H1 (cell line): ENCODE measurements at regions not wholly inside any gene's neighbourhood (a gene's known extent, or its start where the extent isn't known, plus 50 kb on each side); places are given as distances from the start of the nearest gene placed in this dataset.

ENCODE experiments used
- CTCF ChIA-PET: fragments of 300-600 bp; sonication (Branson Sonifier 250); formaldehyde crosslinking; loops from one replicate; lab custom pipeline; 2021; ENCODE audit not compliant: partially characterized antibody; lab: Charles Lee
- POLR2A ChIA-PET: fragments of 300-600 bp; sonication (Branson Sonifier 250); formaldehyde crosslinking; loops from one replicate; lab custom pipeline; 2021; ENCODE audit warnings: inconsistent platforms; ENCODE audit not compliant: partially characterized antibody; lab: Charles Lee
- DNase-seq, 2 experiments: peaks; one replicate each; pipeline versions ENCODE4 v3.0.0 to v3.0.0-alpha.2; 2010 to 2022; ENCODE audit warnings: low spot score in 2 of 2, low read depth in 1 of 2, mixed read lengths in 1 of 2
- FAIRE-seq: peaks from 2 replicates; lab custom pipeline; 2011; peaks lifted over from hg19 to GRCh38; lab: Jason Lieb, UNC
- H2AFZ ChIP-seq: 2 replicates; pipeline ENCODE4 v1.8.1; 2012; ENCODE audit warnings: low read length, inconsistent platforms
- H2AK5ac ChIP-seq: 2 replicates; pipeline ENCODE4 v1.6.1; 2013; ENCODE audit warnings: low read depth, low read length
- H2BK120ac ChIP-seq: replicated peaks from 2 replicates; pipeline ENCODE3; 2013; ENCODE audit warnings: low read depth, low read length, inconsistent platforms
- H2BK12ac ChIP-seq: 2 replicates; pipeline ENCODE4 v1.6.1; 2013; ENCODE audit warnings: low read depth, low read length
- H2BK15ac ChIP-seq: 2 replicates; pipeline ENCODE4 v1.6.1; 2013; ENCODE audit warnings: low read length
- H2BK20ac ChIP-seq: 2 replicates; pipeline ENCODE4 v1.6.1; 2013; ENCODE audit warnings: low read length
- H2BK5ac ChIP-seq: 2 replicates; pipeline ENCODE4 v1.6.1; 2013; ENCODE audit warnings: low read depth, low read length
- H3K14ac ChIP-seq: 2 replicates; pipeline ENCODE4 v1.6.1; 2013; ENCODE audit warnings: inconsistent platforms; ENCODE audit not compliant: insufficient read length
- H3K18ac ChIP-seq: 2 replicates; pipeline ENCODE4 v1.6.1; 2013; ENCODE audit warnings: low read length; ENCODE audit errors: extremely low read depth
- H3K23ac ChIP-seq: 2 replicates; pipeline ENCODE4 v1.6.1; 2013; ENCODE audit warnings: inconsistent platforms; ENCODE audit not compliant: insufficient read length
- H3K23me2 ChIP-seq: 2 replicates; pipeline ENCODE4 v1.6.1; 2013; ENCODE audit warnings: low read depth, low read length
- H3K27ac ChIP-seq: 2 replicates; pipeline ENCODE4 v1.6.1; 2011; ENCODE audit warnings: low read depth, low read length, inconsistent platforms
- H3K27me3 ChIP-seq, 4 experiments: replicated peaks in 1 of 4; 1 replicate in 1 of 4; 2 replicates in 3 of 4; pipeline versions ENCODE4 v1.6.1 to v1.8.1; 2011 to 2013; ENCODE audit warnings: low read length in 3 of 4, mild to moderate bottlenecking in 3 of 4, inconsistent platforms in 2 of 4, mixed read lengths in 2 of 4, moderate library complexity in 1 of 4; ENCODE audit not compliant: control insufficient read depth in 3 of 4, insufficient read depth in 3 of 4; ENCODE audit errors: extremely low read depth in 1 of 4
- H3K36me3 ChIP-seq, 4 experiments: 2 replicates each; pipeline versions ENCODE4 v1.6.1 to v1.8.1; 2011 to 2013; ENCODE audit warnings: mild to moderate bottlenecking in 4 of 4, low read length in 3 of 4, moderate library complexity in 2 of 4, control low read depth in 1 of 4, inconsistent platforms in 1 of 4; ENCODE audit not compliant: insufficient read depth in 4 of 4, control insufficient read depth in 2 of 4
- H3K4ac ChIP-seq: replicated peaks from 2 replicates; pipeline ENCODE3; 2013; ENCODE audit warnings: low read length, low read depth, mixed read lengths, inconsistent platforms; ENCODE audit not compliant: insufficient read length
- H3K4me1 ChIP-seq, 4 experiments: replicated peaks in 1 of 4; 1 replicate in 1 of 4; 2 replicates in 3 of 4; pipeline versions ENCODE4 v1.6.1 to v1.8.1; 2011 to 2013; ENCODE audit warnings: low read length in 3 of 4, inconsistent platforms in 2 of 4, mixed read lengths in 1 of 4; ENCODE audit not compliant: insufficient read depth in 4 of 4, control insufficient read depth in 3 of 4
- H3K4me2 ChIP-seq, 2 experiments: 2 replicates each; pipeline versions ENCODE4 v1.6.1 to v1.8.1; 2011 to 2013; ENCODE audit warnings: low read depth in 2 of 2, low read length in 2 of 2, control low read depth in 1 of 2, inconsistent platforms in 1 of 2, mild to moderate bottlenecking in 1 of 2; ENCODE audit not compliant: insufficient read depth in 1 of 2
- H3K4me3 ChIP-seq, 4 experiments: fragments of 200-600, 300-600 bp in 1 of 4; sonication (generic), shearing (Covaris generic), sonication (Bioruptor Twin) in 1 of 4; 2 replicates each; pipeline versions ENCODE4 v1.5.1 to v1.8.1; 2011 to 2016; ENCODE audit warnings: low read length in 4 of 4, low read depth in 3 of 4, control low read depth in 2 of 4, inconsistent platforms in 2 of 4, mild to moderate bottlenecking in 2 of 4, mixed read lengths in 1 of 4, moderate library complexity in 1 of 4; ENCODE audit not compliant: insufficient read depth in 2 of 4; ENCODE audit errors: extremely low read depth in 1 of 4
- H3K56ac ChIP-seq: replicated peaks from 2 replicates; pipeline ENCODE3; 2013; ENCODE audit warnings: low read depth, mild to moderate bottlenecking, mixed read lengths, low read length, inconsistent platforms; ENCODE audit not compliant: insufficient read length
- H3K79me1 ChIP-seq: 2 replicates; pipeline ENCODE4 v1.6.1; 2013; ENCODE audit warnings: low read depth, low read length, control low read depth
- H3K79me2 ChIP-seq, 2 experiments: 2 replicates each; pipeline versions ENCODE4 v1.6.1 to v1.8.1; 2012 to 2013; ENCODE audit warnings: low read length in 2 of 2, mild to moderate bottlenecking in 2 of 2, inconsistent platforms in 1 of 2; ENCODE audit not compliant: insufficient read depth in 2 of 2, control insufficient read depth in 1 of 2
- H3K9ac ChIP-seq, 4 experiments: replicated peaks in 1 of 4; 1 replicate in 1 of 4; 2 replicates in 3 of 4; pipeline versions ENCODE4 v1.6.1 to v1.8.1; 2011 to 2013; ENCODE audit warnings: low read depth in 3 of 4, low read length in 3 of 4, control low read depth in 2 of 4, mild to moderate bottlenecking in 2 of 4, moderate library complexity in 2 of 4, inconsistent platforms in 1 of 4; ENCODE audit errors: extremely low read depth in 1 of 4
- H3K9me3 ChIP-seq, 2 experiments: 2 replicates each; pipeline versions ENCODE4 v1.6.1 to v1.8.1; 2012 to 2013; ENCODE audit warnings: mild to moderate bottlenecking in 2 of 2, moderate library complexity in 2 of 2, control low read depth in 1 of 2, inconsistent platforms in 1 of 2, low read depth in 1 of 2, low read length in 1 of 2, mixed read lengths in 1 of 2; ENCODE audit not compliant: insufficient read depth in 2 of 2
- H4K20me1 ChIP-seq, 2 experiments: replicated peaks in 1 of 2; 2 replicates each; pipeline versions ENCODE3 to v1.8.1; 2011 to 2013; ENCODE audit warnings: inconsistent platforms in 2 of 2, low read length in 2 of 2, mild to moderate bottlenecking in 1 of 2; ENCODE audit not compliant: insufficient read depth in 2 of 2, control insufficient read depth in 1 of 2
- H4K5ac ChIP-seq: 2 replicates; pipeline ENCODE4 v1.6.1; 2013; ENCODE audit warnings: low read length, low read depth, mixed read lengths, inconsistent platforms; ENCODE audit not compliant: insufficient read length
- H4K8ac ChIP-seq: 2 replicates; pipeline ENCODE4 v1.8.0; 2013; ENCODE audit warnings: mild to moderate bottlenecking, moderate library complexity, low read length, inconsistent platforms; ENCODE audit not compliant: insufficient read depth; ENCODE audit errors: extremely low read depth
- H4K91ac ChIP-seq: replicated peaks from 2 replicates; pipeline ENCODE3; 2013; ENCODE audit warnings: low read length, mixed read lengths, inconsistent platforms; ENCODE audit not compliant: insufficient read length
- CEBPB ChIP-seq: IDR thresholded peaks from 2 replicates; pipeline ENCODE4 v1.6.1; 2012; ENCODE audit warnings: low read depth, low read length
- GTF2F1 ChIP-seq: IDR thresholded peaks from 2 replicates; pipeline ENCODE4 v1.6.1; 2012; ENCODE audit warnings: low read depth, low read length, improper control_type of control experiment, borderline replicate concordance
- JUN ChIP-seq: IDR thresholded peaks from 2 replicates; pipeline ENCODE4 v1.6.1; 2011; ENCODE audit warnings: low read depth, mild to moderate bottlenecking, improper control_type of control experiment, low read length
- PHF8 ChIP-seq: fragments of 200-600 bp; sonication (generic); conservative IDR thresholded peaks from 2 replicates; pipeline ENCODE4 v1.7.1; 2012; ENCODE audit warnings: low read depth, mild to moderate bottlenecking, inconsistent platforms, low read length, moderate library complexity
- RAD21 ChIP-seq, 2 experiments: IDR thresholded peaks in 1 of 2; conservative IDR thresholded peaks in 1 of 2; 2 replicates each; pipeline ENCODE4 v1.6.1; 2011; ENCODE audit warnings: low read depth in 2 of 2, low read length in 2 of 2, improper control_type of control experiment in 1 of 2, inconsistent platforms in 1 of 2, mild to moderate bottlenecking in 1 of 2, moderate library complexity in 1 of 2
- WGBS, 2 experiments: shearing (Covaris generic) in 1 of 2; methylation state at CpG; one replicate each; pipeline versions ENCODE4 v1.1.6 to v1.1.7; 2013 to 2015; ENCODE audit warnings: low lambda C conversion rate in 2 of 2, mixed read lengths in 2 of 2, inconsistent platforms in 1 of 2, low coverage in 1 of 2, missing lambda C conversion rate in 1 of 2; ENCODE audit not compliant: insufficient replicate concordance in 2 of 2, insufficient coverage in 1 of 2, insufficient read length in 1 of 2; ENCODE audit errors: extremely low coverage in 1 of 2, missing lambda C conversion rate in 1 of 2; 5-methylcytosine and 5-hydroxymethylcytosine counted together
- TF ChIP-seq, protein P1 (sequence below): IDR thresholded peaks from 2 replicates; pipeline ENCODE4 v1.6.1; 2012; ENCODE audit warnings: inconsistent platforms

DNA sequence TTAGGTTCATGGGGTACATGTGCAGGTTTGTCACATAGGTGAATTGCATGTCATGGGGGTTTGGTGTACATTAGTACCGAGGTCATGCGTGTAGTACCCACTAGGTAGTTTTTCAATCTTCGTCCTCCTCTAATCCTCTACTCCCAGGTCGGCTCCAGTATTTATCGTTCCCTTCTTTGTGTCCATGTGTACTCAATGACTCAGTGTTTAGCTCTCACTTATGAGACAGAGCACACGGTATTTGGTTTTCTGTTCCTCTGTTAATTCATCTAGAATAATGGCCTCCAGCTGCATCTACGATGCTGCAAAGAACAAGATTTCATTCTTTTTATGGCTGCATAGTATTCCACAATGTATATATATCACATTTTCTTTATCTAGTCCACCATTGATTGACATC, 850.9 kb upstream of the MDGA2 start:
- TF ChIP-seq PHF8 (no peak), JUN (no peak), RAD21 (IDR thresholded peaks at IDR 0.05 in 1 of 2, conservative IDR thresholded peaks at IDR 0.05 in 1 of 2; ENCODE audit: low read depth in 2 of 2, low read length in 2 of 2) (no peak), GTF2F1 (no peak), CEBPB (no peak)
- TF ChIP-seq, protein P1, sequence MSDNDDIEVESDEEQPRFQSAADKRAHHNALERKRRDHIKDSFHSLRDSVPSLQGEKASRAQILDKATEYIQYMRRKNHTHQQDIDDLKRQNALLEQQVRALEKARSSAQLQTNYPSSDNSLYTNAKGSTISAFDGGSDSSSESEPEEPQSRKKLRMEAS, result no peak
- TF ChIP-seq, all 59 proteins: peak for 0
- no peak overlapping the region for H3K4me3 ChIP-seq

More for the DNA sequence above, 850.9 kb upstream of the MDGA2 start:
- H3K36me3 ChIP-seq, result no peaks in the 10 kb centered on the region
- no peak overlapping the region for H2BK12ac ChIP-seq
- DNase-seq (no peak), FAIRE-seq (no peak)
- H2AK5ac ChIP-seq, result no peak overlapping the region
- H2BK20ac ChIP-seq, result no peak overlapping the region
- H3K4me2 ChIP-seq, result no peak overlapping the region
- H4K20me1 ChIP-seq, result no peaks in the 10 kb centered on the region
- H4K8ac ChIP-seq, result no peak overlapping the region
- H3K27me3 ChIP-seq, result no peaks in the 10 kb centered on the region
- no peaks in the 10 kb centered on the region for H3K9me3 ChIP-seq
- H3K56ac ChIP-seq, result no peak overlapping the region
- H3K4me1 ChIP-seq, result peaks cover 0 to 2% (median 0%) of the 10 kb centered on the region in 4 experiments; a peak in 1 of 7 replicates
- H2BK15ac ChIP-seq, result no peak overlapping the region
- WGBS, 2 experiments, result 78% methylated on average over 7 of the region's 7 CpGs; no CpG with 5 or more reads in 1 of the 2 experiments
- no peaks in the 10 kb centered on the region for H3K79me1 ChIP-seq
- CTCF ChIA-PET, result no interaction called here
- no peak overlapping the region for H2BK120ac ChIP-seq
- no peak overlapping the region for H2BK5ac ChIP-seq
- no peak overlapping the region for H3K23ac ChIP-seq
- no peak overlapping the region for H2AFZ ChIP-seq
- no peak overlapping the region for H3K4ac ChIP-seq
- H3K27ac ChIP-seq, result no peak overlapping the region
- no peak overlapping the region for H4K91ac ChIP-seq
- H3K9ac ChIP-seq, result no peak overlapping the region
- no peaks in the 10 kb centered on the region for H3K79me2 ChIP-seq
- H4K5ac ChIP-seq, result no peak overlapping the region
- H3K14ac ChIP-seq, result no peak overlapping the region
- no peaks in the 10 kb centered on the region for H3K23me2 ChIP-seq
- POLR2A ChIA-PET, result no interaction called here
- H3K18ac ChIP-seq, result no peak overlapping the region
